ENCODE measurements at regions not wholly inside any gene's neighbourhood (a gene's known extent, or its start where the extent isn't known, plus 50 kb on each side); places are given as distances from the start of the nearest gene placed in this dataset.

- TF ChIP-seq EZH2 (IDR thresholded peaks at IDR 0.05; ENCODE audit: low read length, unreplicated experiment) = no peak
- TF ChIP-seq CTCF (conservative IDR thresholded peaks at IDR 0.05; ENCODE audit: low read depth, low read length) = no peak
These were observed 289.5 kb upstream of the MMADHC start for GRCh38 chr2:149877074-149877473.

All from PC-3 (cell line).